HCT116 (cell line): ENCODE measurements at regions not wholly inside any gene's neighbourhood (a gene's known extent, or its start where the extent isn't known, plus 50 kb on each side); places are given as distances from the start of the nearest gene placed in this dataset.

ENCODE experiments used
- CEBPB ChIP-seq: IDR thresholded peaks from 2 replicates; pipeline ENCODE4 v1.6.1; 2012; ENCODE audit warnings: low read depth
- EZH2phosphoT487 ChIP-seq: fragments of 200-600 bp; IDR thresholded peaks from 2 replicates; pipeline ENCODE4 v1.6.1; 2018; ENCODE audit warnings: antibody characterized with exemption, borderline replicate concordance
- MAX ChIP-seq: IDR thresholded peaks from 2 replicates; pipeline ENCODE4 v1.6.1; 2012
- POLR2A ChIP-seq: IDR thresholded peaks from 2 replicates; pipeline ENCODE4 v1.7.0; 2011; ENCODE audit warnings: borderline replicate concordance; ENCODE audit not compliant: insufficient read depth, insufficient read length; ENCODE audit errors: extremely low read depth
- POLR2AphosphoS5 ChIP-seq: IDR thresholded peaks from 2 replicates; pipeline ENCODE4 v1.6.1; 2011; ENCODE audit warnings: mild to moderate bottlenecking, low read depth, low read length, moderate library complexity
- REST ChIP-seq: IDR thresholded peaks from 2 replicates; pipeline ENCODE4 v1.6.1; 2012; ENCODE audit warnings: low read depth
- SP1 ChIP-seq: IDR thresholded peaks from 2 replicates; pipeline ENCODE4 v1.6.1; 2012; ENCODE audit warnings: low read depth
- ZFX ChIP-seq: fragments of 450-650 bp; IDR thresholded peaks from 2 replicates; pipeline ENCODE4 v1.6.1; 2017
- TF ChIP-seq, protein P1 (sequence below), 3 experiments: fragments of 200-600 bp in 1 of 3; sonication (generic) in 1 of 3; IDR thresholded peaks in 2 of 3; conservative IDR thresholded peaks in 1 of 3; 2 replicates each; pipeline ENCODE4 v1.5.1; 2012 to 2017; ENCODE audit warnings: low read depth in 2 of 3, low read length in 2 of 3, antibody characterized with exemption in 1 of 3, borderline replicate concordance in 1 of 3, control low read depth in 1 of 3, mild to moderate bottlenecking in 1 of 3, mixed read lengths in 1 of 3, mixed run types in 1 of 3, moderate library complexity in 1 of 3; ENCODE audit not compliant: insufficient read depth in 1 of 3
- TF ChIP-seq, protein P2 (sequence below): IDR thresholded peaks from 2 replicates; pipeline ENCODE4 v1.6.1; 2012
- TF ChIP-seq, protein P3 (sequence below): IDR thresholded peaks from 2 replicates; pipeline ENCODE4 v1.6.1; 2011; ENCODE audit warnings: mild to moderate bottlenecking, low read length, moderate library complexity; ENCODE audit not compliant: insufficient replicate concordance; ENCODE audit errors: extremely low read depth

- TF ChIP-seq, protein P1, sequence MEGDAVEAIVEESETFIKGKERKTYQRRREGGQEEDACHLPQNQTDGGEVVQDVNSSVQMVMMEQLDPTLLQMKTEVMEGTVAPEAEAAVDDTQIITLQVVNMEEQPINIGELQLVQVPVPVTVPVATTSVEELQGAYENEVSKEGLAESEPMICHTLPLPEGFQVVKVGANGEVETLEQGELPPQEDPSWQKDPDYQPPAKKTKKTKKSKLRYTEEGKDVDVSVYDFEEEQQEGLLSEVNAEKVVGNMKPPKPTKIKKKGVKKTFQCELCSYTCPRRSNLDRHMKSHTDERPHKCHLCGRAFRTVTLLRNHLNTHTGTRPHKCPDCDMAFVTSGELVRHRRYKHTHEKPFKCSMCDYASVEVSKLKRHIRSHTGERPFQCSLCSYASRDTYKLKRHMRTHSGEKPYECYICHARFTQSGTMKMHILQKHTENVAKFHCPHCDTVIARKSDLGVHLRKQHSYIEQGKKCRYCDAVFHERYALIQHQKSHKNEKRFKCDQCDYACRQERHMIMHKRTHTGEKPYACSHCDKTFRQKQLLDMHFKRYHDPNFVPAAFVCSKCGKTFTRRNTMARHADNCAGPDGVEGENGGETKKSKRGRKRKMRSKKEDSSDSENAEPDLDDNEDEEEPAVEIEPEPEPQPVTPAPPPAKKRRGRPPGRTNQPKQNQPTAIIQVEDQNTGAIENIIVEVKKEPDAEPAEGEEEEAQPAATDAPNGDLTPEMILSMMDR (IDR thresholded peaks at IDR 0.05 in 2 of 3, conservative IDR thresholded peaks at IDR 0.05 in 1 of 3; ENCODE audit: borderline replicate concordance in 1 of 3, insufficient read depth in 1 of 3, low read depth in 2 of 3, low read length in 2 of 3): no peak
- TF ChIP-seq, protein P2, sequence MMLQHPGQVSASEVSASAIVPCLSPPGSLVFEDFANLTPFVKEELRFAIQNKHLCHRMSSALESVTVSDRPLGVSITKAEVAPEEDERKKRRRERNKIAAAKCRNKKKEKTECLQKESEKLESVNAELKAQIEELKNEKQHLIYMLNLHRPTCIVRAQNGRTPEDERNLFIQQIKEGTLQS: no peak
- TF ChIP-seq REST (no peak), POLR2A (no peak), EZH2phosphoT487 (no peak), ZFX (no peak), MAX (no peak), POLR2AphosphoS5 (no peak), SP1 (no peak), CEBPB (no peak)
- TF ChIP-seq, protein P3, sequence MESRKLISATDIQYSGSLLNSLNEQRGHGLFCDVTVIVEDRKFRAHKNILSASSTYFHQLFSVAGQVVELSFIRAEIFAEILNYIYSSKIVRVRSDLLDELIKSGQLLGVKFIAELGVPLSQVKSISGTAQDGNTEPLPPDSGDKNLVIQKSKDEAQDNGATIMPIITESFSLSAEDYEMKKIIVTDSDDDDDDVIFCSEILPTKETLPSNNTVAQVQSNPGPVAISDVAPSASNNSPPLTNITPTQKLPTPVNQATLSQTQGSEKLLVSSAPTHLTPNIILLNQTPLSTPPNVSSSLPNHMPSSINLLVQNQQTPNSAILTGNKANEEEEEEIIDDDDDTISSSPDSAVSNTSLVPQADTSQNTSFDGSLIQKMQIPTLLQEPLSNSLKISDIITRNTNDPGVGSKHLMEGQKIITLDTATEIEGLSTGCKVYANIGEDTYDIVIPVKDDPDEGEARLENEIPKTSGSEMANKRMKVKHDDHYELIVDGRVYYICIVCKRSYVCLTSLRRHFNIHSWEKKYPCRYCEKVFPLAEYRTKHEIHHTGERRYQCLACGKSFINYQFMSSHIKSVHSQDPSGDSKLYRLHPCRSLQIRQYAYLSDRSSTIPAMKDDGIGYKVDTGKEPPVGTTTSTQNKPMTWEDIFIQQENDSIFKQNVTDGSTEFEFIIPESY: no peak
These were observed 80.2 kb upstream of the PTPRR start for GRCh38 chr12:71000748-71001147.
